ENCODE measurements at regions not wholly inside any gene's neighbourhood (a gene's known extent, or its start where the extent isn't known, plus 50 kb on each side); places are given as distances from the start of the nearest gene placed in this dataset.

DNA sequence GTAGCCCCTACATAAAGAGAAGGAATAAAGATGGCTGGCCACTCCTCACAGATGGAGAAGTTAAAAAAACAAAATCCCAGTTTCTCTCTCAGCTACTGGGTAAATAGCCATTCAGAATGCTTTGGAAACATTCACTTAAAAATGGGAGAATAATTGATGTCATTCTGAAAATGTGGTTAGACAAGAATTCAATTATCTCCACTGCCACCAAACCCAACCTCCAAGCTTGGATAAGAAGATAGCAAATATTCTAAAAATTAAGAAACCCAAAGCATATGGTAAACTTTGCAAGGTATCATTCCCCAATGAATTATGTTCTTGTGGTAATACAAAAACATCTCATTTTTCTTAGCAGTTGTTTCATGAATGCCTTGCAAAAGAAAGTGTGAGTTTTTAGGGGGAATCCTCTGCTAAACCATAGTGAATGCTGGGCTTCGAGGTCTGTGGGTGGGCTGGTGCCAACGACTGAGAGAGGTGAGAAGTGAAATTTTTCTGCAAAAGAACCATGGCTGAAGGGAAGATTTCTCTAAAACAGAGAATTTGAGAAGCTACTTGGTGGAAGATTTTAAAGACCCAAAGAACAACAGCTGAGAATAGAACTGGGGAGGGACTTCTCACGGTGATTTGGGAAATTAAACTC lies 497.9 kb upstream of the JARID2 start:
- TF ChIP-seq POLR2A (IDR thresholded peaks at IDR 0.05) (no peak), POLR2AphosphoS5 (IDR thresholded peaks at IDR 0.05) (no peak)

Measured in sigmoid colon (tissue), 4 donors.